CD4-positive, alpha-beta T cell (primary cell): ENCODE measurements at regions not wholly inside any gene's neighbourhood (a gene's known extent, or its start where the extent isn't known, plus 50 kb on each side); places are given as distances from the start of the nearest gene placed in this dataset.

Source experiments
- ATAC-seq: fragments of 200-7000 bp; cut with Tn5 transposase; one replicate; pipeline ENCODE4 v1.10.0; 2022; ENCODE audit warnings: mild to moderate bottlenecking; ENCODE audit not compliant: poor library complexity
- CTCF ChIA-PET: fragments of 350-600 bp; sonication (Branson Sonifier 250); formaldehyde crosslinking; loops from one replicate; lab custom pipeline; 2021; ENCODE audit warnings: antibody characterized with exemption, inconsistent platforms; lab: Charles Lee
- POLR2A ChIA-PET: fragments of 350-600 bp; sonication (Branson Sonifier 250); formaldehyde crosslinking; loops from one replicate; lab custom pipeline; 2021; ENCODE audit warnings: antibody characterized with exemption, inconsistent platforms; lab: Charles Lee
- DNase-seq, 14 experiments: peaks; one replicate each; pipeline ENCODE4 v3.0.0-alpha.2; 2013 to 2020; ENCODE audit warnings: mixed read lengths in 2 of 14
- H3K27ac ChIP-seq, 2 donors: one replicate each; pipeline versions ENCODE4 v1.5.1 to v1.7.0; 2013; ENCODE audit warnings: low read length in 2 of 2, low read depth in 1 of 2, mild to moderate bottlenecking in 1 of 2
- H3K27me3 ChIP-seq, 2 experiments: 1 replicate in 1 of 2; 2 replicates in 1 of 2; pipeline versions ENCODE4 v1.6.1 to v1.7.0; 2013; ENCODE audit warnings: low read length in 2 of 2, control low read depth in 1 of 2, mild to moderate bottlenecking in 1 of 2, moderate library complexity in 1 of 2; ENCODE audit not compliant: insufficient read depth in 2 of 2, control insufficient read depth in 1 of 2
- H3K36me3 ChIP-seq: one replicate; pipeline ENCODE4 v1.6.1; 2013; ENCODE audit warnings: low read length, control low read depth; ENCODE audit not compliant: insufficient read depth
- H3K4me1 ChIP-seq: one replicate; pipeline ENCODE4 v1.6.1; 2013; ENCODE audit warnings: low read length, control low read depth; ENCODE audit not compliant: insufficient read depth
- H3K4me3 ChIP-seq: one replicate; pipeline ENCODE4 v1.5.1; 2013; ENCODE audit warnings: mild to moderate bottlenecking, low read length, moderate library complexity
- H3K9me3 ChIP-seq, 2 experiments: 1 replicate in 1 of 2; 2 replicates in 1 of 2; pipeline versions ENCODE4 v1.6.1 to v1.7.0; 2013; ENCODE audit warnings: low read length in 2 of 2, mild to moderate bottlenecking in 2 of 2, control low read depth in 1 of 2, moderate library complexity in 1 of 2; ENCODE audit not compliant: control insufficient read depth in 1 of 2, insufficient read depth in 1 of 2
- H3K27ac Mint-ChIP-seq: one replicate; pipeline ENCODE4 v1.8.0; 2020; ENCODE audit warnings: mixed read lengths
- H3K27me3 Mint-ChIP-seq: one replicate; pipeline ENCODE4 v1.8.0; 2021; ENCODE audit warnings: mixed read lengths
- H3K36me3 Mint-ChIP-seq: one replicate; pipeline ENCODE4 v1.8.0; 2021; ENCODE audit warnings: low read depth, mixed read lengths
- H3K4me1 Mint-ChIP-seq: one replicate; pipeline ENCODE4 v1.8.0; 2021; ENCODE audit warnings: low read depth, mixed read lengths
- H3K4me3 Mint-ChIP-seq: one replicate; pipeline ENCODE4 v1.8.0; 2020; ENCODE audit warnings: mild to moderate bottlenecking, mixed read lengths
- H3K9me3 Mint-ChIP-seq: one replicate; pipeline ENCODE4 v1.8.0; 2020; ENCODE audit warnings: mixed read lengths
- CTCF ChIP-seq: fragments of 200-600 bp; IDR thresholded peaks from one replicate; pipeline ENCODE4 v1.8.0; 2022; ENCODE audit warnings: antibody characterized with exemption, mild to moderate bottlenecking
- intact Hi-C, 2 experiments: fragments of 100-400 bp; cut with DNase I in 1 of 2; cut with micrococcal nuclease in 1 of 2; formaldehyde crosslinking; loops; one replicate each; pipeline versions ENCODE4 v1.15.1 to v1.9.0; 2023 to 2025; cut with DNase I, micrococcal nuclease

- H3K9me3 Mint-ChIP-seq, result no peaks in the 10 kb centered on the region
- peak overlapping the region; percentile 53 to 76 for H3K27ac ChIP-seq
- DNase-seq (peak; percentile 6 to 84 (median 53)), ATAC-seq (peak; percentile 97)
- H3K27ac Mint-ChIP-seq, result peak overlapping the region; percentile 86
- H3K9me3 ChIP-seq, result no peaks in the 10 kb centered on the region
- no peaks in the 10 kb centered on the region for H3K36me3 ChIP-seq
- peak overlapping the region; percentile 27 for H3K4me3 ChIP-seq
- H3K27me3 Mint-ChIP-seq, result no peaks in the 10 kb centered on the region
- ChIA-PET CTCF (interaction anchor here (0.8 to 1.7 kb wide), 4 partner anchors 12 to 174 kb away, joined by 3 to 5 read pairs (median 4); partner anchors contain the start of gene SERTAD2), POLR2A (interaction anchor here (0.6 to 4.5 kb wide), 15 partner anchors 9 to 313 kb away, joined by 3 to 33 read pairs (median 3); partner anchors contain the start of gene SERTAD2)
- no peaks in the 10 kb centered on the region for H3K36me3 Mint-ChIP-seq
- intact Hi-C loops, result loop anchor here (2.0 to 5.0 kb wide), 2 partner anchors 53 to 69 kb away; no protein-coding TSS in a partner anchor
- H3K4me3 Mint-ChIP-seq, result peak overlapping the region; percentile 63
- TF ChIP-seq CTCF, result no peak
- peaks cover 19% of the 10 kb centered on the region for H3K4me1 ChIP-seq
- peaks cover 34% of the 10 kb centered on the region for H3K4me1 Mint-ChIP-seq
- H3K27me3 ChIP-seq, result no peaks in the 10 kb centered on the region
Measured at GRCh38 chr2:64819774-64820688, 166.3 kb upstream of the SERTAD2 start.

- no peak overlapping the region for H3K4me3 Mint-ChIP-seq
- CTCF ChIA-PET, result interaction anchor here (0.8 kb wide), 1 partner anchor 11 kb away, joined by 4 read pairs; no protein-coding TSS in a partner anchor
Measured at GRCh38 chr2:64820901-64821300, 167.2 kb upstream of the SERTAD2 start.

GRCh38 chr2:64823794-64824193, 165.4 kb upstream of the SLC1A4 start:
- no peak for TF ChIP-seq CTCF
- POLR2A ChIA-PET, result no interaction called here
- DNase-seq (no peak), ATAC-seq (no peak)
- intact Hi-C loops, result no loop called here
- no peak overlapping the region for H3K27ac ChIP-seq
- H3K9me3 ChIP-seq, result no peaks in the 10 kb centered on the region
- no peaks in the 10 kb centered on the region for H3K36me3 ChIP-seq
- CTCF ChIA-PET, result interaction anchor here (0.7 kb wide), 1 partner anchor 13 kb away, joined by 3 read pairs; no protein-coding TSS in a partner anchor
- Mint-ChIP-seq H3K36me3 (no peaks in the 10 kb centered on the region), H3K4me1 (peaks cover 29% of the 10 kb centered on the region), H3K27ac (no peak overlapping the region), H3K4me3 (no peak overlapping the region), H3K9me3 (no peaks in the 10 kb centered on the region), H3K27me3 (no peaks in the 10 kb centered on the region)
- no peak overlapping the region for H3K4me3 ChIP-seq
- H3K27me3 ChIP-seq, result no peaks in the 10 kb centered on the region
- peaks cover 15% of the 10 kb centered on the region for H3K4me1 ChIP-seq

More at GRCh38 chr2:64820901-64821300, 167.2 kb upstream of the SERTAD2 start:
- H3K9me3 ChIP-seq, result no peaks in the 10 kb centered on the region
- no peaks in the 10 kb centered on the region for H3K36me3 ChIP-seq
- H3K9me3 Mint-ChIP-seq, result no peaks in the 10 kb centered on the region
- no peaks in the 10 kb centered on the region for H3K27me3 Mint-ChIP-seq
- POLR2A ChIA-PET, result interaction anchor here (1.0 to 4.5 kb wide), 7 partner anchors 8 to 166 kb away, joined by 3 to 33 read pairs (median 5); partner anchors contain the start of gene SERTAD2
- H3K27ac Mint-ChIP-seq, result peak overlapping the region; percentile 86
- H3K27me3 ChIP-seq, result no peaks in the 10 kb centered on the region
- no peak overlapping the region for H3K4me3 ChIP-seq
- H3K4me1 ChIP-seq, result peaks cover 19% of the 10 kb centered on the region
- no peaks in the 10 kb centered on the region for H3K36me3 Mint-ChIP-seq
- no peak for TF ChIP-seq CTCF
- intact Hi-C loops, result no loop called here
- DNase-seq, result no peak
- peaks cover 34% of the 10 kb centered on the region for H3K4me1 Mint-ChIP-seq
- H3K27ac ChIP-seq, result no peak overlapping the region
- ATAC-seq, result no peak
